ENCODE measurements at regions not wholly inside any gene's neighbourhood (a gene's known extent, or its start where the extent isn't known, plus 50 kb on each side); places are given as distances from the start of the nearest gene placed in this dataset.

DNA sequence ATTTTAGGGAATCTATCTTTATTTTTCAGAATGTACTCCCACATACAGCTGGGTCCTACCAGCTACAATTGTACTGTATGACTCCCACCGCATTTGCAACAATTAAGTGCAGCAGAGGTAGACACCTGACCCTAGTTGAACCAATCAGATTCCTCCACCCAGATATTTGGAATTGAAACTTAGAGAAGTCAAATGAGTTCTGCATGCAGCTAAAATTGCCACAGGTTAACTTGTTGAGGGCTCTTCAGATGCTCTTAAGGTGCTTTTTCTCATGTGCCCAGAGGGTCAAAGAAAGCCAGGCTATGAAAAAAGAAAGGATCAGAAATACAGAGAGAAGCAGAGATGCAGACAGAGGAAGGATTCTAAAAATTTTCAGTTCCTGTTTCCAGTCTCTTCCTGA, 68.0 kb upstream of the TES start:
- Histone ChIP-seq H3K9ac (no peak overlapping the region), H3K4me3 (no peak overlapping the region), H3K36me3 (no peaks in the 10 kb centered on the region), H3K27ac (no peak overlapping the region), H3K9me3 (ENCODE audit: low read depth) (no peaks in the 10 kb centered on the region), H4K20me1 (ENCODE audit: low read depth) (no peaks in the 10 kb centered on the region), H2AFZ (replicated peaks) (no peak overlapping the region), H3K4me2 (no peak overlapping the region), H3F3A (ENCODE audit: low read depth) (no peaks in the 10 kb centered on the region), H3K27me3 (no peaks in the 10 kb centered on the region), H3K4me1 (peaks cover 7% of the 10 kb centered on the region), H3K79me2 (ENCODE audit: low read depth) (no peaks in the 10 kb centered on the region)
- Mint-ChIP-seq H3K27ac (no peak overlapping the region), H3K4me3 (no peak overlapping the region), H3K4me1 (peaks cover 30% of the 10 kb centered on the region), H3K9me3 (peaks cover 3% of the 10 kb centered on the region), H3K27me3 (ENCODE audit: insufficient read depth, low read depth) (peaks cover 5% of the 10 kb centered on the region), H3K36me3 (no peaks in the 10 kb centered on the region)
- TF ChIP-seq EZH2 (IDR thresholded peaks at IDR 0.05), result no peak
- no peak for TF ChIP-seq EZH2phosphoT487 (IDR thresholded peaks at IDR 0.05)
- TF ChIP-seq, protein P1, sequence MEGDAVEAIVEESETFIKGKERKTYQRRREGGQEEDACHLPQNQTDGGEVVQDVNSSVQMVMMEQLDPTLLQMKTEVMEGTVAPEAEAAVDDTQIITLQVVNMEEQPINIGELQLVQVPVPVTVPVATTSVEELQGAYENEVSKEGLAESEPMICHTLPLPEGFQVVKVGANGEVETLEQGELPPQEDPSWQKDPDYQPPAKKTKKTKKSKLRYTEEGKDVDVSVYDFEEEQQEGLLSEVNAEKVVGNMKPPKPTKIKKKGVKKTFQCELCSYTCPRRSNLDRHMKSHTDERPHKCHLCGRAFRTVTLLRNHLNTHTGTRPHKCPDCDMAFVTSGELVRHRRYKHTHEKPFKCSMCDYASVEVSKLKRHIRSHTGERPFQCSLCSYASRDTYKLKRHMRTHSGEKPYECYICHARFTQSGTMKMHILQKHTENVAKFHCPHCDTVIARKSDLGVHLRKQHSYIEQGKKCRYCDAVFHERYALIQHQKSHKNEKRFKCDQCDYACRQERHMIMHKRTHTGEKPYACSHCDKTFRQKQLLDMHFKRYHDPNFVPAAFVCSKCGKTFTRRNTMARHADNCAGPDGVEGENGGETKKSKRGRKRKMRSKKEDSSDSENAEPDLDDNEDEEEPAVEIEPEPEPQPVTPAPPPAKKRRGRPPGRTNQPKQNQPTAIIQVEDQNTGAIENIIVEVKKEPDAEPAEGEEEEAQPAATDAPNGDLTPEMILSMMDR (IDR thresholded peaks at IDR 0.05), result no peak
- no peak for DNase-seq (ENCODE audit: low spot score)

DNA sequence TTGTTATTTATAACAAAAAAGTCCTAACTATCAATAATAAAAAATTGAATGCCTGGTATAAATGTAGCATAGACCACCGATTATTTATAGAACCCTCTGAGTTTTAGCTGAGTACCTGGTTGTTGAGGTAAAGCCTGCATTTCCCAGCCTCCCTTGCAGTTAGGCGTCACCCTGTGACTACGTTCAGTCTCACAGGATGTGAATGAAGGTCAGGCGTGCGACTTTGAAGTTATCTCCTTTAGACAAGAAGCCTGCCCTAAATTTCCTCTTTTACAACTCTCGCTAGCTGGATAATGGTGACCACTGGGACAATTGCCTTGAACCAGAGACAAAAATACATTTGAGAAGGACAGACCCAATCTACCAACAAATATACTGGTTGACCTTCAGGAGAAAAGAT, 67.5 kb upstream of the TES start:
- Mint-ChIP-seq H3K4me3 (no peak overlapping the region), H3K9me3 (peaks cover 3% of the 10 kb centered on the region), H3K27me3 (ENCODE audit: insufficient read depth, low read depth) (peaks cover 5% of the 10 kb centered on the region), H3K27ac (no peak overlapping the region), H3K36me3 (no peaks in the 10 kb centered on the region), H3K4me1 (peaks cover 30% of the 10 kb centered on the region)
- Histone ChIP-seq H3K36me3 (no peaks in the 10 kb centered on the region), H3K9me3 (ENCODE audit: low read depth) (no peaks in the 10 kb centered on the region), H3K79me2 (ENCODE audit: low read depth) (no peaks in the 10 kb centered on the region), H3K27ac (no peak overlapping the region), H3F3A (ENCODE audit: low read depth) (no peaks in the 10 kb centered on the region), H2AFZ (replicated peaks) (no peak overlapping the region), H3K4me2 (no peak overlapping the region), H3K9ac (no peak overlapping the region), H3K4me3 (no peak overlapping the region), H3K4me1 (peaks cover 7% of the 10 kb centered on the region), H4K20me1 (ENCODE audit: low read depth) (no peaks in the 10 kb centered on the region), H3K27me3 (no peaks in the 10 kb centered on the region)
- no peak for DNase-seq (ENCODE audit: low spot score)
- TF ChIP-seq EZH2 (IDR thresholded peaks at IDR 0.05) (no peak), EZH2phosphoT487 (IDR thresholded peaks at IDR 0.05) (no peak)
- TF ChIP-seq, protein P1 (IDR thresholded peaks at IDR 0.05), result no peak

GRCh38 chr7:116145245-116145852, 65.0 kb upstream of the TES start:
- H3K27ac Mint-ChIP-seq, result no peak overlapping the region
- H3F3A ChIP-seq (ENCODE audit: low read depth), result no peaks in the 10 kb centered on the region
- H3K36me3 ChIP-seq, result no peaks in the 10 kb centered on the region
- H3K9ac ChIP-seq, result no peak overlapping the region
- H3K4me3 Mint-ChIP-seq, result no peak overlapping the region
- H3K9me3 Mint-ChIP-seq, result peaks cover 3% of the 10 kb centered on the region
- TF ChIP-seq EZH2 (IDR thresholded peaks at IDR 0.05) (no peak), EZH2phosphoT487 (IDR thresholded peaks at IDR 0.05) (no peak)
- TF ChIP-seq, protein P1 (IDR thresholded peaks at IDR 0.05), result no peak
- no peaks in the 10 kb centered on the region for H3K27me3 ChIP-seq
- no peaks in the 10 kb centered on the region for H3K27me3 Mint-ChIP-seq (ENCODE audit: insufficient read depth, low read depth)
- no peak overlapping the region for H3K4me3 ChIP-seq
- peaks cover 9% of the 10 kb centered on the region for H3K4me1 Mint-ChIP-seq
- no peaks in the 10 kb centered on the region for H3K79me2 ChIP-seq (ENCODE audit: low read depth)
- no peaks in the 10 kb centered on the region for H3K36me3 Mint-ChIP-seq
- H3K4me1 ChIP-seq, result no peaks in the 10 kb centered on the region
- no peak overlapping the region for H3K4me2 ChIP-seq
- no peak for DNase-seq (ENCODE audit: low spot score)
- no peaks in the 10 kb centered on the region for H4K20me1 ChIP-seq (ENCODE audit: low read depth)
- H2AFZ ChIP-seq (replicated peaks), result no peak overlapping the region
- H3K27ac ChIP-seq, result no peak overlapping the region
- H3K9me3 ChIP-seq (ENCODE audit: low read depth), result no peaks in the 10 kb centered on the region

All from neural progenitor cell (in vitro differentiated cells).